Upper lobe of left lung (tissue), 6 donors: ENCODE measurements at regions not wholly inside any gene's neighbourhood (a gene's known extent, or its start where the extent isn't known, plus 50 kb on each side); places are given as distances from the start of the nearest gene placed in this dataset.

Experiments
- ATAC-seq, 2 donors: fragments of 200-7000 bp; cut with Tn5 transposase; one replicate each; pipeline ENCODE4 v1.9.1; 2022; ENCODE audit warnings: mild to moderate bottlenecking in 2 of 2, moderate library complexity in 2 of 2; ENCODE audit not compliant: low FRiP score in 2 of 2
- DNase-seq, 2 donors: peaks; one replicate each; pipeline ENCODE4 v3.0.0-alpha.2; 2019 to 2020
- H3K27ac ChIP-seq, 4 donors: fragments of 200-600 bp; sonication (generic); one replicate each; pipeline ENCODE4 v1.5.1; 2016 to 2019
- H3K27me3 ChIP-seq, 4 donors: fragments of 200-600 bp; sonication (generic); one replicate each; pipeline ENCODE4 v1.5.1; 2017 to 2019
- H3K36me3 ChIP-seq, 4 donors: fragments of 200-600 bp; sonication (generic); one replicate each; pipeline ENCODE4 v1.5.1; 2016 to 2019
- H3K4me1 ChIP-seq, 4 donors: fragments of 200-600 bp; sonication (generic); one replicate each; pipeline ENCODE4 v1.5.1; 2018 to 2019
- H3K4me3 ChIP-seq, 4 donors: fragments of 200-600 bp; sonication (generic); one replicate each; pipeline ENCODE4 v1.5.1; 2017 to 2019; ENCODE audit warnings: mild to moderate bottlenecking in 2 of 4, moderate library complexity in 1 of 4
- H3K9me3 ChIP-seq, 4 donors: fragments of 200-600 bp; sonication (generic); one replicate each; pipeline ENCODE4 v1.5.1; 2018 to 2019
- CTCF ChIP-seq, 6 experiments: fragments of 450-650 bp in 4 of 6; fragments of 200-600 bp in 2 of 6; sonication (generic) in 2 of 6; IDR thresholded peaks; one replicate each; pipeline ENCODE4 v1.5.1; 2016 to 2019; ENCODE audit warnings: antibody characterized with exemption in 6 of 6
- EP300 ChIP-seq, 4 donors: sonication (generic); formaldehyde crosslinking; IDR thresholded peaks; one replicate each; pipeline ENCODE4 v1.5.1; 2017; ENCODE audit warnings: antibody characterized with exemption in 4 of 4, control low read depth in 2 of 4
- POLR2A ChIP-seq, 4 donors: fragments of 450-650 bp; IDR thresholded peaks; one replicate each; pipeline ENCODE4 v1.5.1; 2016 to 2017; ENCODE audit warnings: antibody characterized with exemption in 4 of 4, mild to moderate bottlenecking in 2 of 4
- POLR2AphosphoS5 ChIP-seq, 2 donors: sonication (generic); formaldehyde crosslinking; IDR thresholded peaks; one replicate each; pipeline ENCODE4 v1.5.1; 2017; ENCODE audit warnings: antibody characterized with exemption in 2 of 2
- WGBS, 2 donors: methylation state at CpG; one replicate each; pipeline ENCODE4 v1.1.5; 2017 to 2018; 5-methylcytosine and 5-hydroxymethylcytosine counted together
- donor health status: DM: no; HTN: no; CAD: no; lungs with moderate emphysema.
- donor health status: DM: no; HTN: yes; CAD: no; lungs with severe emphysema.

GRCh38 chr1:55970526-55971110 lies 608.7 kb downstream of the PLPP3 start:
- Histone ChIP-seq H3K9me3 (no peaks in the 10 kb centered on the region), H3K36me3 (no peaks in the 10 kb centered on the region), H3K4me3 (no peak overlapping the region), H3K4me1 (peaks cover 0 to 3% (median 0%) of the 10 kb centered on the region in 4 donors), H3K27me3 (no peaks in the 10 kb centered on the region), H3K27ac (no peak overlapping the region)
- ATAC-seq, result no peak
- TF ChIP-seq EP300 (IDR thresholded peaks at IDR 0.05), result no peak
- TF ChIP-seq POLR2A (IDR thresholded peaks at IDR 0.05), result no peak
- TF ChIP-seq CTCF (IDR thresholded peaks at IDR 0.05), result no peak
- TF ChIP-seq POLR2AphosphoS5 (IDR thresholded peaks at IDR 0.05), result no peak
- DNase-seq, result no peak

- no peak for ATAC-seq
These were observed 610.0 kb downstream of the PLPP3 start for GRCh38 chr1:55969322-55969721.

GRCh38 chr1:55968661-55969060 lies 610.7 kb downstream of the PLPP3 start:
- ATAC-seq, result no peak
- Histone ChIP-seq H3K27me3 (no peaks in the 10 kb centered on the region), H3K36me3 (no peaks in the 10 kb centered on the region), H3K4me3 (no peak overlapping the region), H3K4me1 (no peaks in the 10 kb centered on the region), H3K27ac (no peak overlapping the region), H3K9me3 (no peaks in the 10 kb centered on the region)
- no peak for TF ChIP-seq CTCF (IDR thresholded peaks at IDR 0.05)
- no peak for TF ChIP-seq POLR2A (IDR thresholded peaks at IDR 0.05)
- TF ChIP-seq POLR2AphosphoS5 (IDR thresholded peaks at IDR 0.05), result no peak
- no peak for TF ChIP-seq EP300 (IDR thresholded peaks at IDR 0.05)
- 66 to 77% methylated on average over 7 of the region's 7 CpGs for WGBS, 2 donors
- no peak for DNase-seq

More at GRCh38 chr1:55969322-55969721, 610.0 kb downstream of the PLPP3 start:
- Histone ChIP-seq H3K4me3 (no peak overlapping the region), H3K36me3 (no peaks in the 10 kb centered on the region), H3K9me3 (no peaks in the 10 kb centered on the region), H3K27ac (no peak overlapping the region), H3K4me1 (no peaks in the 10 kb centered on the region), H3K27me3 (no peaks in the 10 kb centered on the region)
- no peak for TF ChIP-seq EP300 (IDR thresholded peaks at IDR 0.05)
- no peak for TF ChIP-seq POLR2AphosphoS5 (IDR thresholded peaks at IDR 0.05)
- TF ChIP-seq POLR2A (IDR thresholded peaks at IDR 0.05), result no peak
- no peak for TF ChIP-seq CTCF (IDR thresholded peaks at IDR 0.05)
- DNase-seq, result no peak

GRCh38 chr1:55965981-55966461 lies 613.3 kb downstream of the PLPP3 start:
- 49 to 73% methylated on average over 5 of the region's 5 CpGs for WGBS, 2 donors
- ATAC-seq (no peak), DNase-seq (no peak)
- TF ChIP-seq POLR2A (IDR thresholded peaks at IDR 0.05) (no peak), EP300 (IDR thresholded peaks at IDR 0.05) (no peak), CTCF (IDR thresholded peaks at IDR 0.05) (no peak), POLR2AphosphoS5 (IDR thresholded peaks at IDR 0.05) (no peak)
- H3K27ac ChIP-seq, result no peak overlapping the region
- no peaks in the 10 kb centered on the region for H3K4me1 ChIP-seq
- H3K27me3 ChIP-seq, result no peaks in the 10 kb centered on the region
- H3K4me3 ChIP-seq, result no peak overlapping the region
- no peaks in the 10 kb centered on the region for H3K36me3 ChIP-seq
- H3K9me3 ChIP-seq, result no peaks in the 10 kb centered on the region

GRCh38 chr1:55962472-55962871 lies 616.9 kb downstream of the PLPP3 start:
- DNase-seq (no peak), ATAC-seq (no peak)
- H3K36me3 ChIP-seq, result no peaks in the 10 kb centered on the region
- 84 to 89% methylated on average over 2 of the region's 2 CpGs for WGBS, 2 donors
- no peak overlapping the region for H3K4me3 ChIP-seq
- no peak overlapping the region for H3K27ac ChIP-seq
- H3K27me3 ChIP-seq, result no peaks in the 10 kb centered on the region
- H3K9me3 ChIP-seq, result no peaks in the 10 kb centered on the region
- H3K4me1 ChIP-seq, result no peaks in the 10 kb centered on the region
- TF ChIP-seq POLR2A (IDR thresholded peaks at IDR 0.05), result no peak
- no peak for TF ChIP-seq POLR2AphosphoS5 (IDR thresholded peaks at IDR 0.05)
- TF ChIP-seq CTCF (IDR thresholded peaks at IDR 0.05), result no peak
- TF ChIP-seq EP300 (IDR thresholded peaks at IDR 0.05), result no peak
